ENCODE measurements at regions not wholly inside any gene's neighbourhood (a gene's known extent, or its start where the extent isn't known, plus 50 kb on each side); places are given as distances from the start of the nearest gene placed in this dataset.

- TF ChIP-seq GATA3 (IDR thresholded peaks at IDR 0.05; ENCODE audit: low read depth, low read length), result no peak
- TF ChIP-seq GATA2 (IDR thresholded peaks at IDR 0.05; ENCODE audit: low read depth, low read length), result no peak
Observed at GRCh38 chr3:127078626-127079025, 95.7 kb downstream of the PLXNA1 start.
